HL-60 (cell line): ENCODE measurements at regions not wholly inside any gene's neighbourhood (a gene's known extent, or its start where the extent isn't known, plus 50 kb on each side); places are given as distances from the start of the nearest gene placed in this dataset.

Experiments used
- DNase-seq, 2 experiments: peaks; one replicate each; pipeline ENCODE4 v3.0.0-alpha.2; 2010 to 2020; ENCODE audit warnings: low read depth in 1 of 2, low spot score in 1 of 2
- H3K27ac ChIP-seq: fragments of 250-450 bp; sonication (Bioruptor Pico); replicated peaks from 2 replicates; pipeline ENCODE4 v1.5.1; 2020; ENCODE audit warnings: mild to moderate bottlenecking, moderate library complexity
- H3K27me3 ChIP-seq: fragments of 250-450 bp; sonication (Bioruptor Pico); 2 replicates; pipeline ENCODE4 v1.5.1; 2021; ENCODE audit warnings: mild to moderate bottlenecking, moderate library complexity; ENCODE audit not compliant: insufficient read depth, poor library complexity, severe bottlenecking
- H3K4me3 ChIP-seq: replicated peaks from 2 replicates; pipeline ENCODE4 v1.5.1; 2011; ENCODE audit warnings: mild to moderate bottlenecking, control low read depth, low read length; ENCODE audit not compliant: insufficient read depth
- GABPA ChIP-seq: IDR thresholded peaks from 2 replicates; pipeline ENCODE4 v1.6.1; 2012; ENCODE audit warnings: low read depth
- POLR2AphosphoS5 ChIP-seq: IDR thresholded peaks from 2 replicates; pipeline ENCODE4 v1.6.1; 2012; ENCODE audit warnings: low read depth
- SPI1 ChIP-seq: IDR thresholded peaks from 2 replicates; pipeline ENCODE4 v1.6.1; 2012; ENCODE audit warnings: low read depth, mild to moderate bottlenecking, borderline replicate concordance
- TF ChIP-seq, protein P1 (sequence below): IDR thresholded peaks from 2 replicates; pipeline ENCODE4 v1.6.1; 2012; ENCODE audit warnings: low read depth; ENCODE audit not compliant: insufficient replicate concordance
- TF ChIP-seq, protein P2 (sequence below): IDR thresholded peaks from one replicate; pipeline ENCODE4 v1.5.1; 2011; ENCODE audit warnings: low read length, control low read depth, inconsistent platforms; ENCODE audit not compliant: insufficient read depth

DNA sequence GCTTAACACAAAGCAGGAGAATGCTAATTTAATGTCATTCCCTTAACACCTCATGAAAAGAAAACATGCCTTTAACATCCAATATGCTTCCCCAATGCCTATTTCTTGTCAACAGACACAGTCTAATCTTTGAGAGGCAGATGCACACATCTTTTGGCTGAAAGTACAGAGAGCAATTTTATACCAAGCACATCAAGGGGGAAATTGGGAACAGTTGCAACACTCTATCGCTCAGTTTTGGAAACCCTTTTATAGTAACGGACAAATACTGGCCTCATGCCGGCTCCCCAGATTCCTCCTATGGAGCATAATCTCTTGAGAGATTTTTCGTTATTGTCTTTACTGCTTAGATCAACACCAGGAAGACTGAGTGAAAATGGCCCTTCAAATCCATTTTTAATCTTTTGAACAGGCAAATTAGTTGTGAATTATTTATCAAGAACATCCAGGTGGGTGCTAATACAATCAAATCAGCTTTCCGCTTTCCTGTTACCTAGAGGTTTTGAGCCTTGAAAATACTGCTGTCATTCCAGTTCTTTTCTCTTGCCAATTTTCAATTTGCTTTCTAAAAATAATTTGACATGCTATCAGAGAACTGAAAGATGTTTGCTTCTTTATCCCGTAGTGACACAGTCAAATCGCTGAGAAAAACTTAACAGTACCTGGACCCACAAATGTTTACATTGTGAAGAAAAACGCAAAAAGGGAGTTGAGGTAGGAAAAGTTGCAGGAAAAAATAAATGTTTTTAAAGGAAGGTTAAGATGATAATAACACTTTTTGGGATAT is 60.7 kb upstream of the CAND1 start:
- no peak for DNase-seq
- H3K27me3 ChIP-seq = no peaks in the 10 kb centered on the region
- no peak overlapping the region for H3K27ac ChIP-seq
- TF ChIP-seq, protein P1, sequence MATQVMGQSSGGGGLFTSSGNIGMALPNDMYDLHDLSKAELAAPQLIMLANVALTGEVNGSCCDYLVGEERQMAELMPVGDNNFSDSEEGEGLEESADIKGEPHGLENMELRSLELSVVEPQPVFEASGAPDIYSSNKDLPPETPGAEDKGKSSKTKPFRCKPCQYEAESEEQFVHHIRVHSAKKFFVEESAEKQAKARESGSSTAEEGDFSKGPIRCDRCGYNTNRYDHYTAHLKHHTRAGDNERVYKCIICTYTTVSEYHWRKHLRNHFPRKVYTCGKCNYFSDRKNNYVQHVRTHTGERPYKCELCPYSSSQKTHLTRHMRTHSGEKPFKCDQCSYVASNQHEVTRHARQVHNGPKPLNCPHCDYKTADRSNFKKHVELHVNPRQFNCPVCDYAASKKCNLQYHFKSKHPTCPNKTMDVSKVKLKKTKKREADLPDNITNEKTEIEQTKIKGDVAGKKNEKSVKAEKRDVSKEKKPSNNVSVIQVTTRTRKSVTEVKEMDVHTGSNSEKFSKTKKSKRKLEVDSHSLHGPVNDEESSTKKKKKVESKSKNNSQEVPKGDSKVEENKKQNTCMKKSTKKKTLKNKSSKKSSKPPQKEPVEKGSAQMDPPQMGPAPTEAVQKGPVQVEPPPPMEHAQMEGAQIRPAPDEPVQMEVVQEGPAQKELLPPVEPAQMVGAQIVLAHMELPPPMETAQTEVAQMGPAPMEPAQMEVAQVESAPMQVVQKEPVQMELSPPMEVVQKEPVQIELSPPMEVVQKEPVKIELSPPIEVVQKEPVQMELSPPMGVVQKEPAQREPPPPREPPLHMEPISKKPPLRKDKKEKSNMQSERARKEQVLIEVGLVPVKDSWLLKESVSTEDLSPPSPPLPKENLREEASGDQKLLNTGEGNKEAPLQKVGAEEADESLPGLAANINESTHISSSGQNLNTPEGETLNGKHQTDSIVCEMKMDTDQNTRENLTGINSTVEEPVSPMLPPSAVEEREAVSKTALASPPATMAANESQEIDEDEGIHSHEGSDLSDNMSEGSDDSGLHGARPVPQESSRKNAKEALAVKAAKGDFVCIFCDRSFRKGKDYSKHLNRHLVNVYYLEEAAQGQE = no peak
- no peak for TF ChIP-seq POLR2AphosphoS5
- no peak for TF ChIP-seq SPI1
- no peak for TF ChIP-seq GABPA
- TF ChIP-seq, protein P2, sequence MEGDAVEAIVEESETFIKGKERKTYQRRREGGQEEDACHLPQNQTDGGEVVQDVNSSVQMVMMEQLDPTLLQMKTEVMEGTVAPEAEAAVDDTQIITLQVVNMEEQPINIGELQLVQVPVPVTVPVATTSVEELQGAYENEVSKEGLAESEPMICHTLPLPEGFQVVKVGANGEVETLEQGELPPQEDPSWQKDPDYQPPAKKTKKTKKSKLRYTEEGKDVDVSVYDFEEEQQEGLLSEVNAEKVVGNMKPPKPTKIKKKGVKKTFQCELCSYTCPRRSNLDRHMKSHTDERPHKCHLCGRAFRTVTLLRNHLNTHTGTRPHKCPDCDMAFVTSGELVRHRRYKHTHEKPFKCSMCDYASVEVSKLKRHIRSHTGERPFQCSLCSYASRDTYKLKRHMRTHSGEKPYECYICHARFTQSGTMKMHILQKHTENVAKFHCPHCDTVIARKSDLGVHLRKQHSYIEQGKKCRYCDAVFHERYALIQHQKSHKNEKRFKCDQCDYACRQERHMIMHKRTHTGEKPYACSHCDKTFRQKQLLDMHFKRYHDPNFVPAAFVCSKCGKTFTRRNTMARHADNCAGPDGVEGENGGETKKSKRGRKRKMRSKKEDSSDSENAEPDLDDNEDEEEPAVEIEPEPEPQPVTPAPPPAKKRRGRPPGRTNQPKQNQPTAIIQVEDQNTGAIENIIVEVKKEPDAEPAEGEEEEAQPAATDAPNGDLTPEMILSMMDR = no peak
- H3K4me3 ChIP-seq = no peak overlapping the region

DNA sequence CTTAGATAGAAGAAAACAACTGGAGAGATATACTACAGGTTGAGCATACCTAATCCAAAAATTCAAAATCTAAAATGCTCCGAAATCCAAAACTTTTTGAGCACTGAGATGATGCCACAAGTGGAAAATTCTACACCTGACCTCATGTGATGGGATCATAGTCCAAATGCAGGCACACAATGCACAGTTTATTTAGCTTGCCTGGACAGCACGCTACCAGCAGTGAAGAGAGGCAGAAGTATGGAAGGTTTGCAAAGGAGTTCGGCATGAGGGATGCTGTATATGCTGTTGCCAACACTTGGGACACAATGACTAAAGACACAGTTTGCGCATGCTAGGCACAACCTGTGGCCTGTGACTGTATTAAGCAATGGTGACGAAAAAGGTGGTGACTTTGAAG is 58.1 kb upstream of the CAND1 start:
- no peak overlapping the region for H3K27ac ChIP-seq
- no peak for DNase-seq
- H3K4me3 ChIP-seq = no peak overlapping the region
- TF ChIP-seq, protein P2 = no peak
- TF ChIP-seq GABPA (no peak), POLR2AphosphoS5 (no peak), SPI1 (no peak)
- TF ChIP-seq, protein P1 = no peak
- H3K27me3 ChIP-seq = no peaks in the 10 kb centered on the region

DNA sequence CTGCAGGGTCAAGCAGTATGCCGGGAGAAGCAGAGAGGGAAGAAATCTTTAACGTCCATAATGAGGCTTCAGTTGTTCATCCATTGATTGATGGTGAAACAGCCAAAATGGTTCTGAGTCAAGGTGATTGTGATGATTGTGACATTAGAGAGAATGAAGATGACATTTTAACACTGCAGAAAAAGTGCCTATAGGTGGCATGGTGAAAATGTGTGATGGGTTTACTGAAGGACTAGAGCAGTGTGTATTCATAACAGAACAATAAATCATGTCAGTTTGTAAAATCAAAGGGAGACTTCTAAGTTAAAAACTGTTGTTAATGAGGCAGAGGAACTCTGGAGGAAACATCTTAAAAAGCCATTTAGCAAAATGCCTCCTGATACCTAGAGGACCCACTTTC is 57.7 kb upstream of the CAND1 start:
- TF ChIP-seq, protein P2 = no peak
- TF ChIP-seq GABPA (no peak), SPI1 (no peak), POLR2AphosphoS5 (no peak)
- TF ChIP-seq, protein P1 = no peak
- H3K4me3 ChIP-seq = no peak overlapping the region
- no peak overlapping the region for H3K27ac ChIP-seq
- no peak for DNase-seq
- no peaks in the 10 kb centered on the region for H3K27me3 ChIP-seq
